Uterus (tissue), 2 donors: ENCODE measurements at regions not wholly inside any gene's neighbourhood (a gene's known extent, or its start where the extent isn't known, plus 50 kb on each side); places are given as distances from the start of the nearest gene placed in this dataset.

ENCODE experiments used
- CTCF ChIP-seq, 4 experiments: fragments of 200-600 bp in 2 of 4; fragments of 450-650 bp in 2 of 4; sonication (generic) in 2 of 4; IDR thresholded peaks; one replicate each; pipeline ENCODE4 v1.5.1; 2016 to 2019; ENCODE audit warnings: antibody characterized with exemption in 4 of 4, mild to moderate bottlenecking in 2 of 4, moderate library complexity in 1 of 4
- POLR2A ChIP-seq, 2 donors: fragments of 450-650 bp; IDR thresholded peaks; one replicate each; pipeline ENCODE4 v1.6.1; 2016; ENCODE audit warnings: antibody characterized with exemption in 2 of 2, mild to moderate bottlenecking in 1 of 2, moderate library complexity in 1 of 2

- TF ChIP-seq CTCF (IDR thresholded peaks at IDR 0.05): no peak
- no peak for TF ChIP-seq POLR2A (IDR thresholded peaks at IDR 0.05)
Observed at GRCh38 chr2:82994151-82994550, 1464.9 kb downstream of the SUCLG1 start.
